ENCODE measurements at regions not wholly inside any gene's neighbourhood (a gene's known extent, or its start where the extent isn't known, plus 50 kb on each side); places are given as distances from the start of the nearest gene placed in this dataset.

DNA sequence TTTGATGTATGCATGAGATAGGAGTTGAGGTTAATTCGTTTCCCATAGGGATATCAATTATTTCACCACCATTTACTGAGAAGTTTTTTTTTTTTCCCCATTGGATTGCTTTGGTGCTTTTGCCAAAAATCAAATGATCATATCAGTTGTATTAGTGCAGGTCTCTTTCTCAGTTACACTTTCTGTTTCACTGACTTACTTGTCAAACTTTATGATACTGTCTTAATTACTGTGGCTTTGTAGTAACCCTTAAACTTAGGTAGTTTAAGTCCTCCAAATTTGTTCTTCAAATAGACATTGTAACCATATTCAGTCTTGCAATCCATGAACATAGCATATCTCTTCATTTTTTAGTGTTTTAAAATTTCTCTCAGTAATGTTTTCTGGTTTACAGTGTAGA lies 259.9 kb upstream of the SLCO3A1 start:
- Mint-ChIP-seq H3K9me3 (ENCODE audit: unreplicated experiment) (no peaks in the 10 kb centered on the region), H3K27ac (ENCODE audit: unreplicated experiment) (no peak overlapping the region)

DNA sequence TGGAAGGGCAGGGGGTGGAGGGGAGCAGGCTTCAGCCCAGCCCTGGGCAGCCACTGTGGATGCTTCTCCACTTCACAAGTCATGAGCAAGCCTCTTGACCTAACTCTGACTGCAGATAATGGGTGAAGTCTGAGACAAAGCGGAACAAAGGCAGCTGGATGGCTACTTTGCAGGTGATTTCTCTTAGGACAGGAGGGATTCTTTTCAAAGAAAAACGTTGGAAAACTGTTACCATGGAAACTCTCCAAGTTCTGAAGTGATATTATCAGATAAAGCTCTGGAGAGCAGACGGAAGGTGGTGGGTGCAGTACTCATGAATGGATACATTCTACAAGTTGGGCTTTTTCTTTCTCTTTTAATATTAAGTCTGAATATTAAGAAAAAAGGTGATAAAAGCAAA lies 254.2 kb upstream of the SLCO3A1 start:
- no peak overlapping the region for H3K27ac Mint-ChIP-seq (ENCODE audit: unreplicated experiment)
- H3K27me3 Mint-ChIP-seq (ENCODE audit: unreplicated experiment): no peaks in the 10 kb centered on the region
- no peak for DNase-seq (ENCODE audit: low spot score)
- TF ChIP-seq, protein P1, sequence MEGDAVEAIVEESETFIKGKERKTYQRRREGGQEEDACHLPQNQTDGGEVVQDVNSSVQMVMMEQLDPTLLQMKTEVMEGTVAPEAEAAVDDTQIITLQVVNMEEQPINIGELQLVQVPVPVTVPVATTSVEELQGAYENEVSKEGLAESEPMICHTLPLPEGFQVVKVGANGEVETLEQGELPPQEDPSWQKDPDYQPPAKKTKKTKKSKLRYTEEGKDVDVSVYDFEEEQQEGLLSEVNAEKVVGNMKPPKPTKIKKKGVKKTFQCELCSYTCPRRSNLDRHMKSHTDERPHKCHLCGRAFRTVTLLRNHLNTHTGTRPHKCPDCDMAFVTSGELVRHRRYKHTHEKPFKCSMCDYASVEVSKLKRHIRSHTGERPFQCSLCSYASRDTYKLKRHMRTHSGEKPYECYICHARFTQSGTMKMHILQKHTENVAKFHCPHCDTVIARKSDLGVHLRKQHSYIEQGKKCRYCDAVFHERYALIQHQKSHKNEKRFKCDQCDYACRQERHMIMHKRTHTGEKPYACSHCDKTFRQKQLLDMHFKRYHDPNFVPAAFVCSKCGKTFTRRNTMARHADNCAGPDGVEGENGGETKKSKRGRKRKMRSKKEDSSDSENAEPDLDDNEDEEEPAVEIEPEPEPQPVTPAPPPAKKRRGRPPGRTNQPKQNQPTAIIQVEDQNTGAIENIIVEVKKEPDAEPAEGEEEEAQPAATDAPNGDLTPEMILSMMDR (IDR thresholded peaks at IDR 0.05; ENCODE audit: unreplicated experiment): no peak
- H3K9me3 Mint-ChIP-seq (ENCODE audit: unreplicated experiment): no peaks in the 10 kb centered on the region
- peaks cover 7% of the 10 kb centered on the region for H3K4me1 Mint-ChIP-seq (ENCODE audit: unreplicated experiment)
- no peaks in the 10 kb centered on the region for H3K36me3 Mint-ChIP-seq (ENCODE audit: low read depth, unreplicated experiment)
- H3K4me3 Mint-ChIP-seq (ENCODE audit: unreplicated experiment): no peak overlapping the region

More for the DNA sequence above, 259.9 kb upstream of the SLCO3A1 start:
- DNase-seq (ENCODE audit: low spot score): no peak
- H3K4me3 Mint-ChIP-seq (ENCODE audit: unreplicated experiment): no peak overlapping the region
- peaks cover 16% of the 10 kb centered on the region for H3K4me1 Mint-ChIP-seq (ENCODE audit: unreplicated experiment)
- TF ChIP-seq, protein P1 (IDR thresholded peaks at IDR 0.05; ENCODE audit: unreplicated experiment): no peak
- H3K36me3 Mint-ChIP-seq (ENCODE audit: low read depth, unreplicated experiment): no peaks in the 10 kb centered on the region
- no peaks in the 10 kb centered on the region for H3K27me3 Mint-ChIP-seq (ENCODE audit: unreplicated experiment)

DNA sequence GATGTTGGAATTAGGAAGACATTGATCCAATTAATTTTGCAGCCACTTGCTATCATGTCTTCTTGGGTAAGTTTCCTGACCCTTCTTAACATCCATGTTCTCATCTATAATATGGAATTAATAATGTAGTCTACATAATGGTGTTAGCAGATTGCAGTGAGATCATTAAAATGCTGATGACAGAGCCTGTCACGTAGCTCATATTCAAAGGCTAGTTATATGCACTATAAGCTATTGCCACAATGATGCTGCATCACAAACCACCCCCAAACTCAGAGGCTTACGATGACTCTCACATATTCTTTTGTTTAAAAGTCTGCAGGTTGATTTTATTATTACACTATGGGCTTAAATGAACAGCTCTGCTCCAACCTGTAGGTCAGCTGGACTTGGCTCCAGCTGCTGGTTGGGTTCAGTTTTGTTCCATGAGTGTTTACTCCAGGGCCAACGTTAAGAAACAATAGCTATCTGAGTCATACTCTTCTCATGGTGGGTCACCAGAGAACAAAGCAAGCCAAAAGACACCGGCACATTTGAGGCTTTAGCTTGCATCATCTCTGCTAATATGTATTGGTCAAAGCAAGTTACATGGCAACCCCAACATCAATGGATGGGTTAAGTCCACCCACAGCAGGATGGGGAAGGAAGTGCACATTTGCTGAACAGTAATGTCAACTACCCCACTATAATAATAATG lies 250.0 kb upstream of the SLCO3A1 start:
- no peak for DNase-seq (ENCODE audit: low spot score)
- Mint-ChIP-seq H3K27ac (ENCODE audit: unreplicated experiment) (no peak overlapping the region), H3K27me3 (ENCODE audit: unreplicated experiment) (no peaks in the 10 kb centered on the region), H3K36me3 (ENCODE audit: low read depth, unreplicated experiment) (no peaks in the 10 kb centered on the region), H3K9me3 (ENCODE audit: unreplicated experiment) (no peaks in the 10 kb centered on the region), H3K4me1 (ENCODE audit: unreplicated experiment) (no peaks in the 10 kb centered on the region), H3K4me3 (ENCODE audit: unreplicated experiment) (no peak overlapping the region)
- TF ChIP-seq, protein P1 (IDR thresholded peaks at IDR 0.05; ENCODE audit: unreplicated experiment): no peak

DNA sequence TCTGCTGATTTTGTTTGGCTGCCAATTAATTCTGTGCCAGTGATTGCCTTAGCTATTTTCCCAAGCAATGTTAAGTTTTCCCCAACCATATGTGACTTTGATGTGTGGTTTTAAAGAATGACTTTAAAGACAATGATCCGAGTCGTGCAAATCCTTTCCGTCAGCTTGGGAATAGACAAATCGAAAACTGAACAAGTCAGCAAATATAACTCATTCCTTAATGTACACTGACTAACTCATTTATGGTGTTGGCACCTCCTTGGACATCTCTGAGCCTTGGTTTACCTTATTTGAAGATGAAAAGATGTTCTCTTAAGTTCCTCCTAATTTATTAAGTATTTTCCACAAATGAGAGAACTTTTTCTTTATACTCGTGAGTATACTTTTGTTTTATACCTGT lies 249.4 kb upstream of the SLCO3A1 start:
- Mint-ChIP-seq H3K9me3 (ENCODE audit: unreplicated experiment) (no peaks in the 10 kb centered on the region), H3K27ac (ENCODE audit: unreplicated experiment) (no peak overlapping the region), H3K4me1 (ENCODE audit: unreplicated experiment) (no peaks in the 10 kb centered on the region), H3K4me3 (ENCODE audit: unreplicated experiment) (no peak overlapping the region), H3K27me3 (ENCODE audit: unreplicated experiment) (no peaks in the 10 kb centered on the region), H3K36me3 (ENCODE audit: low read depth, unreplicated experiment) (no peaks in the 10 kb centered on the region)
- DNase-seq (ENCODE audit: low spot score): no peak
- TF ChIP-seq, protein P1 (IDR thresholded peaks at IDR 0.05; ENCODE audit: unreplicated experiment): no peak

DNA sequence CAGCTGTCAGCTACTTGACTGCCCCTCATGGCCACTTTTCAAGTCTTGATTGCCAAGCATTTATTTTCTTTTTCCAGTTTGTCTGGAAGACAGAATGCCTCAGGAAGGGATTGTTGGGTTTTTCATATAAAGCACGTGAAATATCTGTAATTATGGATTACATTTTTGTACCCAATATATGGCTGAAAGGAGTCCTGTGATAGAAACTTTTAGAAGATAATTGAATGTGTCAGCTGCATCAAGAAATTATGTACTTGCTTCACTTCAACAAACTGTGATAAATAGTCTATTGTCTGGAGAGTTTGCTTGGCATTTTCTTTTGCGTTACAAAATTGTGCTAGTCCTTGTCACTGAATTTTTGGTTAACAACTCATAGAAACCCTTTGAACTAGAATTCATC lies 247.9 kb upstream of the SLCO3A1 start:
- H3K36me3 Mint-ChIP-seq (ENCODE audit: low read depth, unreplicated experiment): no peaks in the 10 kb centered on the region
- H3K27ac Mint-ChIP-seq (ENCODE audit: unreplicated experiment): no peak overlapping the region
- TF ChIP-seq, protein P1 (IDR thresholded peaks at IDR 0.05; ENCODE audit: unreplicated experiment): no peak
- no peaks in the 10 kb centered on the region for H3K4me1 Mint-ChIP-seq (ENCODE audit: unreplicated experiment)
- no peaks in the 10 kb centered on the region for H3K27me3 Mint-ChIP-seq (ENCODE audit: unreplicated experiment)
- no peaks in the 10 kb centered on the region for H3K9me3 Mint-ChIP-seq (ENCODE audit: unreplicated experiment)
- no peak for DNase-seq (ENCODE audit: low spot score)
- no peak overlapping the region for H3K4me3 Mint-ChIP-seq (ENCODE audit: unreplicated experiment)
